OCI-LY3 (cell line): ENCODE measurements at regions not wholly inside any gene's neighbourhood (a gene's known extent, or its start where the extent isn't known, plus 50 kb on each side); places are given as distances from the start of the nearest gene placed in this dataset.
A peak's percentile ranks its signal among the peaks of the same experiment; 100 is the strongest.

Source experiments
- EZH2phosphoT487 ChIP-seq: fragments of 200-600 bp; shearing (Covaris generic); IDR thresholded peaks from 2 replicates; pipeline ENCODE4 v1.6.1; 2018; ENCODE audit warnings: antibody characterized with exemption, mixed run types, low read depth
- TF ChIP-seq, protein P1 (sequence below): fragments of 200-600, 300-600 bp; sonication (generic); IDR thresholded peaks from 2 replicates; pipeline ENCODE4 v1.5.1; 2014; ENCODE audit warnings: antibody characterized with exemption, low read length, low read depth

DNA sequence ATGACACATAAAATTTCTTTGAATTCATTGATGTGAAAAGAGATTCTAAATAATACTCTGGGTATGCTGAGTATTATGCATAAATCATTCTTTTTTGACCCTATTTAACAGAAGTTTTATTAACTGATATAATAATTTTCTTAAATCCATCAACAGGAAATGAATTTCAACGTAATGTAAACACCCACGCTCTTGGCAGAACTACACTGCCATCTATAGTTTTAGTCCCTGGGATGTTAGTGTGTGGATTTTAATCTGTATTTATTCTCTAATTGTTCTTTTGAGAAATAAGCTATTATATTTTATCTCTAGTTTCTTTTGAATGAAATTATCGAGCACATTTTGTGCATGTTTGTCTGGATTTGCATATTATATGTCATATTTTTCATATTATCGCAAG is 666.8 kb upstream of the NDST4 start:
- TF ChIP-seq, protein P1, sequence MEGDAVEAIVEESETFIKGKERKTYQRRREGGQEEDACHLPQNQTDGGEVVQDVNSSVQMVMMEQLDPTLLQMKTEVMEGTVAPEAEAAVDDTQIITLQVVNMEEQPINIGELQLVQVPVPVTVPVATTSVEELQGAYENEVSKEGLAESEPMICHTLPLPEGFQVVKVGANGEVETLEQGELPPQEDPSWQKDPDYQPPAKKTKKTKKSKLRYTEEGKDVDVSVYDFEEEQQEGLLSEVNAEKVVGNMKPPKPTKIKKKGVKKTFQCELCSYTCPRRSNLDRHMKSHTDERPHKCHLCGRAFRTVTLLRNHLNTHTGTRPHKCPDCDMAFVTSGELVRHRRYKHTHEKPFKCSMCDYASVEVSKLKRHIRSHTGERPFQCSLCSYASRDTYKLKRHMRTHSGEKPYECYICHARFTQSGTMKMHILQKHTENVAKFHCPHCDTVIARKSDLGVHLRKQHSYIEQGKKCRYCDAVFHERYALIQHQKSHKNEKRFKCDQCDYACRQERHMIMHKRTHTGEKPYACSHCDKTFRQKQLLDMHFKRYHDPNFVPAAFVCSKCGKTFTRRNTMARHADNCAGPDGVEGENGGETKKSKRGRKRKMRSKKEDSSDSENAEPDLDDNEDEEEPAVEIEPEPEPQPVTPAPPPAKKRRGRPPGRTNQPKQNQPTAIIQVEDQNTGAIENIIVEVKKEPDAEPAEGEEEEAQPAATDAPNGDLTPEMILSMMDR, result peak; percentile 19; the same call in 1 of the 2 replicates
- no peak for TF ChIP-seq EZH2phosphoT487
